GM21717 (cell line): ENCODE measurements at regions not wholly inside any gene's neighbourhood (a gene's known extent, or its start where the extent isn't known, plus 50 kb on each side); places are given as distances from the start of the nearest gene placed in this dataset.

Experiments used
- ATAC-seq: cut with Tn5 transposase; IDR thresholded peaks from one replicate; pipeline ENCODE4 v1.9.1; 2021; ENCODE audit warnings: mild to moderate bottlenecking, moderate library complexity; ENCODE audit not compliant: unreplicated experiment

DNA sequence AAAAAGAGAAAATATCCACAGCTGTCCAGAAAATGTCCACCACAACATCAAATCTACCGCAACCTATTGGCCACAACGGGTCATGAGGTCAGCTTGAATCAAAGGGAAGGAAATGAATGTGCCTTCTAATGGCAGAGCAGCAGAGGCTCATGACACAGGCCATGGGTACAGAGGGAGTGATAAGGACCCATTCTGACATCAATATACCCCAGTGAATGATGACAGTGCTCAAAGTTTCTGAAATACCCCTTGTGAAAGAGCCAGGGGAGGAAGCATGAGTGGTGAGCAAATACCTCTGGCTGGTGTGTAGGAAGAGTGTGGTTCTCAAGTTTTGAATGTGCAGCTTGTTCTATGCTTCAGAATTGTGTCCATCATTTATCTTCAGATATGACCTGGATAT is 348.2 kb downstream of the IRX1 start:
- ATAC-seq, result no peak

DNA sequence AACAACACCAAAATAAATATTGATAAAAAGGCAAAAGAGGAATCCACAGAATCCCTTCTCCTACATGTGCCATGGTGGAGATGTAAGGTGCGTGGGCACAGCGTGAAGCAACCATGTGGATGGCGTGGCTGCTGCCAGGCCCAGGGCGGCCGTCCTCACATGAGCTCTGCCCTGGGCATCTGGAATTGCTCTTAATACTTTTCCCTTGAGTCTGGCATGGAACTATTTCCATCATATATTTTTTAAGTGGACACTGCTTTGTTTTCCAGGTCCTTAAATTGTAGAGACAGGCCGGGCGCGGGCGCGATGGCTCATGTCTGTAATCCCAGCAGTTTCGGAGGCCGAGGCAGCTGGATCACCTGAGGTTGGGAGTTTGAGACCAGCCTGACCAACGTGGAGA is 349.3 kb downstream of the IRX1 start:
- ATAC-seq, result no peak

DNA sequence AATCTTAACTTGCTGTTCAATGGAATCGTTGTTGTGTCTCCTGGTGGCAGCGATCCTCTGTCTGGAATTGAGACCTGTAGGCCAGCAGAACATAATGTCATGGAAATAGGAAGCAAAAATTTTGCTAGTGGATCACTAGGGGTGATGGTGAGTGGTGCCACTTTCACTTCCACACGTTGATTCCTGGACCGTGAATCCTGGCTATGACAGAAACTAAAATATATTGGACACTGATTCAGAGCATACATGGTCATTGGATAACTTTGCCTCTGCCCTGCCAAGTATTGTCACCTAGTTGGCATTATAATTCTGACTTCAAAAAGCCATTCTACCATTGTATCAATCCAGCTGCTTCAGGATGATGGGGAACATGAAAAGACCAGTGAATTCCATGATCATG is 353.2 kb downstream of the IRX1 start:
- no peak for ATAC-seq

DNA sequence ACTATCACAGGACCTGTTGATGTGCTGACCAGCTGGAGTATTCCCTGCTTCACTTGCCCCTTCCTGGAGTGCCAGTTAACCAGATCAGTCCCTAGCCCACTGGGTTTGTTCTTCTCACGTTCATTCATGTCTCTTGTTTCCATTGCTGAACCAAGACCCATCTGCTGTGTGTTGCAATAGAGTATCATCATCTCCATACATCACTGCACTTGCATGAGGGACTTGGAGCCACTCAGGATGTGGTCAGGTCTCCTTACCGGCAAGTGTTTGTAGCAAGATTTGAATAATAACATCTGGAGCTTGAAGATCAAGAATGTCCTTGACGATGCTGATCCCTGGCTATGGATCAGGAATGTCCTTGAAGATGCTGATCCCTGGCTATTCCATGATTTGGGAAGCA is 358.6 kb downstream of the IRX1 start:
- ATAC-seq, result no peak

DNA sequence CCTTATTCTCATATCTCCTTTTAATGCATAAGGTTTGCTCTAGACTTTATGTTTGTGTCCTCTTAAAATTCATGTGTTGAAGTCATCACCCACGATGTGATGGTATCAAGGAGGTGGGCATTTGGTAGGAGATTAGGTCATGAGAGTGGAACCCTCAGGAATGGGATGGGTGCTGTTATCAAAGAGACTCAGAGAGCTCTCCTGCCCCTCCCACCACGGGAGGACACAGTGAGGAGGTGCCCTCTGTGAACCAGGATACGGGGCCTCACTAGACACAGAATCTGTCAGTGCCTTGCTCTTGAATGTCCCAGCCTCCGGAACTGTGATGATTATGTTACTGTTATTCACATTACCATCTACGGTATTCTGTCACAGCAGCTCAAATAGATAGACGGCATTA is 359.0 kb downstream of the IRX1 start:
- no peak for ATAC-seq

DNA sequence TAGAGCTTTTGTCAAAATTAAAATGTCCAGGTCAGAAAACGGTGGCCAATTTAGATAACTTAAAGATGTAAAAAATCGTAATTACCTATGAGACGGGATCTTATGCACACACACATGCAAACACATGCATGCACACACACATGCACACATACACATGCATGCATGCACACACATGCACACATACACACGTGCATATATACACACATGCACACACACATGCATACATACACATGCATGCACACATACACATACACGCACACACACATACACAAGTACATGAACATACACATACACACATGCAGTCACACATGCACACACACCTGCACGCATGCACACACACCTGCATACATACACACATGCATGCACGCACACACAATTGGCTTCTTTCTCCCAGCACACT is 362.0 kb downstream of the IRX1 start:
- ATAC-seq, result no peak

DNA sequence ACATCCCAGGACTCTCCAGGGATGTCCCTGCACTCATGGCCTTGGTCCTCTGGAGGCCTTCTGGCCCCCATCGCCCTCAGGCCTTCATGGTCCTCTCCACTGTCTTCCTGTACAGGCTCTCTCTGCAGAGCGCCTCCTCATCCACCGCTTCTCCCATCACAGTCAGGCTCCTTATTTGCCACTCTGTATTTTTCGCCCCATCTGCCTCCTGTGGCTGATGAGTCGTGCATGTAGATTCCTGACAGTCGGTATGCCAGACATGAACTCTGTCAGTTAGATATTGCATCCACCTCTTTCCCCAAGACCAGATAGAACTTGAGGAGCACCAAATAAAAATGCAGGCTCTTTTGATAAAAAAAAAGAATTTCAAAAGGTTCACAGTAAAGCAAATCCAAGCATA is 362.8 kb downstream of the IRX1 start:
- no peak for ATAC-seq

DNA sequence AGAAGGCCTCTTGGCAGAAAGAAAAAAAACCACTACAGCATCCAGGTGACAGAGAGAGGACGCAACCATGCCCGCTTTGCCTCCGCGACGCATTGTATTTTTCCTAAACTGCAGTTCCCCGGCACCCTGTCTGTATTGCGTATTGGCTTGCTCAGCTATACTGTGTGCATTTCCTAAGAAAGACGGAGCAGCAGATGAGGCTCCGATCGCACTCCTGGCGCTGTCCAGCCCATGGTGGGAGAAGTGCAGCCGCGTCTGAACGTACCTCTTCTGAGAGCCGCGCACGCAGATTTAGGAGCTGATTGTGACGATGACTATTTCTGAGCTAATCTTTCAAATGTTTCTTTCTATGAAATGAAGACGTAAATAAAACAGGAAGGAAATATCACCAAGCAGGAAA is 366.5 kb downstream of the IRX1 start:
- ATAC-seq, result no peak

DNA sequence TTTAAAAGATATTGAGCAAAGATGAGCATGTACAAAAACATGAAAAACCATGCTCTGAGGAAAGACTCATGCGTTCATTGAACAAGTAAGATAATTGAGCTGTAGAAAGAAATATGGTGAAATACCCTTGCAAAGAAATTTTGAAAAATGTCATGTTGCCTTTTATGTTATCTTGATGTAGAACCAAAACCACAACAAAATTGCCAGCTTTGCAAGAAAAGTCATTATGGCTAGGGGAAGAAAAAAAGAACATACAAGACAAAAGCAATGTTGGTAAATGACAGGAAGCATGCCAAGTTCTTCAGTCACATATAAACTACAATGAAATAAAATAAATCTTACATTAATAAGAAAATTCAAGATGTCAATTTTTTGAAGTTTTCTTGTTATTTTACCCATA is 368.0 kb downstream of the IRX1 start:
- no peak for ATAC-seq

DNA sequence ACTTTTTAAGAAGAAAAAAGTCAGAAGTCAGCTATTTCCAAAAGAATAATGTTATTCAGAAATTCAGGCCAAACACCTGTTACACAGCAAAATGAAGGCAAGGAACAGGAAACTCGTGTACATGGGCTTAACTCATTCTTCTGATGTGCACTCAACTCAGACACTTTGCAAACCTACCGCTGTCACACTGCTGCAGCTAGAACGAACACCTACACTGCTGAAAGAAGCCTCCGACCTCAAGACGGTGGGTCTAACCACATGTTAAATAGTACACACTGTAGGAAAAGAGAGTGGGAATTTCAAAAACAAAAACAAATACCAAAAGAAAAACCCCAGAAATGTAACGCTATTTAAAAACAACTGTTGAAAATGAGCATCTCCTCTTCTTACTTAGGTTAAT is 384.5 kb downstream of the IRX1 start:
- no peak for ATAC-seq

DNA sequence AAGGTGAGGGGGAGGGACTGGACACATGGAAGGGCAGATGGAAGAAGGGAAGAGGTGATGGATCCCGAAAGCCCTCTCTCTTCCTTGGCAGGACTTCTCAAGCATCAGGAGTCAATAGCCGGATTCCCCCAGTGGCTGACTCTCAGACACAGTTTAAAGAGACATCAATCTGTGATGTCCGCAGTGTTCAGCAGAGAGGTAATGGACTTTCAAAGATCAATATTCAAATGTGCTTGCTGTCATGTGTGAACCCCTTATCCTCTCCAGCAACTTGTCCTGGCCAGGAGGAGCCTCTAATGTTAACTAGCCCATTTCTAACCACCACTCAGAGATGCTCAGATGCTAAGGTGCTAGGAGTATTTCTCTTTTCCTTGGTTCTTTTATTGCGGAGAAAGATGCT is 392.2 kb downstream of the IRX1 start:
- ATAC-seq, result no peak

DNA sequence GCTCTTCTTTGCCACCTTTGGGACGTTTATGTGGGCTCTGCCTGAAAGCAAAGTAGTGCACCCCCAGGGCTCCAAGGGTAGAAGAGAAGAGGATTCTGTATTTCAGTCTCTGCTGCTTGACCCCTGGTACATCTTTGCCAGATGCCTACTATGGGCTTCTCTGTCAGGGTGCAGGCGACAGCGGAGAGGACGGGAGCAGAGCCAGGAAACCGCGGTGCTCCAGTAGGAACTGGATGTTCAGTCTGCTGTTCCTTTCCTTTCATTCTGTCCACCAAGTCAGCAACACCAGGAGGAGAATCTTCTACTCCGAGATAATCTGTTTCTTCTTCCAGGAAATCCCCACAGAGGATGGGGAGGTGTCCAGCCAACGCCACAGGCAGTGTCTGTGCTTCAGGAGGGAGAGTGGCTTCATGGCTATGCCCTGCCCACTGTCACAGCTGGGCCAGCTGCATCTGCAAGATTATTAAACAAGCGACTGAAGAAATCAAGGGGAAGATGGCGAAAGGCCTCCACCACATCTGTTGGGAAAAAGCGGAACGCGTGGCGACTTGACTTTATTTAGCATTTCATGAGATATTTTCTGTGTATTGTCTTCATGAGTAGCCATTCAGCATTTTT is 398.3 kb downstream of the IRX1 start:
- no peak for ATAC-seq

DNA sequence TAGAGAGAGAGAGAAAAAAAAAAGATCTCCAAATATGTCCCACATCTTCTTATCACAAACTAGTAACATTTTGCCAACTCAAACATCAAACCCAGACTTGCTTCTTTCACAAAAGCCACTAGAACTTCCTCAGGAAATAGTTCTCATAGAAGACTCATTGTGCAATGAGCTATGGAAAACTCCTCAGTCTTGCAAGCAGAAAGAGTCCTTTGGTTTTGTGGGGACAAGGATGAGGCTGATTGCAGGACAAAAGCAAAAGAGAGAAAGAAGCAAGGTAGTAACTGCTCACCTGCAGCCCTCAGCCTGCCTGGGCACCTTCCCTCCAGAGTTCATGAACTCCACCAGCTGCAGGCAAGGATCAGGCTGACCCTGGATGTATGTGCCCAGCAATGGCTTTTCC is 399.0 kb downstream of the IRX1 start:
- no peak for ATAC-seq

DNA sequence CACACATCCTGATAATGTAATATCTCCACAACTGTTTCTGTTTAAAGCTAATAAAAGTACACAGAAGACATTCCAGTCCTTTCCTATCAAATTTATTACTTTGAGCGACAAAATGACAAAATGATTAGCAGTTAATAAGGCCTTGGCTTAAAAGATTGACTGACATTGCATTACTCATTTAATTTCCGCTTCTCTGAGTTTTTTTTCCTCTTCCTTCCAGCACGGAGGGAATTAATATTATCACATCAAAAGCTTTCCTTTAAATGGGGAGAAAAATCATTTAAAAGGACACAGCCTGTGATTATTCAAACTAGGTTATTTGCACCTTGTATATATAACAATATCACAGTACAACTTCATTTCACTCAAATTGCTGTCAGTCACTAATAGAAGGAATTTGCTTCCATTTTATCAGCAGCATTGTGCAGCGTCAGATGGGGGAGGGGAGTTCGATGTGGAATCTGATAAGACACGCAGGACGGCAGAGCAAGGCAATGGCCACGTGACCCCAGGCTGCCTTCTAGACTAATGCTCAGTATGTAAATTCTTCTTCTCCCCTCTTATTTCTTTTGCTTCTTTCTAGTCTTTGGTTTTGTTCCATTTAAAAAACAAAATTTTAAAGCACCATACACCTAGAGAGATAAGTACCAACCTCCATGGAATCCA is 400.5 kb downstream of the IRX1 start:
- no peak for ATAC-seq

DNA sequence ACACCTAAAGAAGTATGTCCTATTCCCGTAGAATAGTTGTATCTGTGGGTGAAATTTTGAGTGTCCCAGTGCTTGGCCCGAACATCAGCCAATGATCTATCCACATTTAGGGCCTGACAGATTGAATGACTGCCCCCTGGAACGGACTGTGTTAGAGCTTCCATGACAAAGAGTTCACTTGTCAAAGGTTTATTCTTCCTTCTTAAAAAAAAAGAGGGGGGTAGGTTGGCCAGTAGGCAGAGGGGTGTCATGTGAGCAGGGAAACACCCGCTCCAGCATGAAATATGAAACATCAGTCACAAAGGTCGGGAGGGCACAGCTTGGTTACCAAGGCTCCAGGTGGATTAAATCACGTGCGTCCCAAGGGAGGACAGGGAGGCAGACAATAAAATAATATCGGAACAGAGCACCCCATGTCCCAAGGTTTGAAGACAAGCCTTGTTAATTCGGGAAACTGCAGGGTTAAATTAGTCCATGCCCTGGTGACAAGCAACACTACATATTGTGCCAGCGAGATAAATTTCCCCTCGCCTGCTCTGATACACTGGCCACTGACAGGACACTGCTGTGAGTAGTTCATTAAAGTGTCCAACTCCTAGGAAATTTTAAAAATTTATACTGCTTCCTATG is 401.2 kb downstream of the IRX1 start:
- no peak for ATAC-seq

DNA sequence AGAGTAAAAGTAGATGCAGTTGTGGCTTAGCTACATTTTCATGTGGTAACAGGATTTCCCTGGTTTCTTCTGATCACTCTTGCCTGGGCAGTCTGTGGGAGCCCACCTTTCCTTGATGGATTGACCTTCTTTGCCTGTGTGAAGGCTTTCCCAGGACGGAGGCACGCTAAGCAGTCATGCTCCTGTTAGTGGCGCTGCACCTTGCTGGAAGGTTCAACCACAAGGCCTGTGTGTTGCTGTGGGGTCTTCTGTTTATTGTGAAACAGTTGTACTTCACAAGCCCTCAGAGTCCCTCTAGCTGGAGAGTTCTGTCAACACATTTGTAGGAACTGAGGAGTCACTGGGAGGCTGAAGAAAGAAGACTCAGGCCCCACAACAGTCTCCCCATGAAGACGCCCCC is 402.0 kb downstream of the IRX1 start:
- no peak for ATAC-seq

DNA sequence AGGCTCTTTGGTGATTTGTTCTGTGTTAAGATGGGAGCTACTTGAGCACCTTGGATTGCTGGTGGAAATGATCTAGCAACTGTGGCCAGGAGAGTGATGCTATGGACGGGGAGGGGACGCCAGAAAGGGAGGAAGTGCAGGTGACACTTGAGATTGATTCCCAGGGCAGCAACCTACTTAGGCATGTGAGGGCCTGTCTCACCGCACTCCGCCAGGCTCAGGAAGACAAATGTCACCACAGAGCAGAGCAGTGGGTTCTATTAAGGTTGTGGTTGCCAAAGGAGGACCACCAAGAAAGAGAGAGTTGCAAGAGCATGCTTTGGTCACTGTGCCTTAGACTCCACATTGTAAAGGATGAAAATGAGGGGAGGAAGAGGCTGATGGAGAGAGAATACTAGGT is 404.3 kb downstream of the IRX1 start:
- no peak for ATAC-seq

DNA sequence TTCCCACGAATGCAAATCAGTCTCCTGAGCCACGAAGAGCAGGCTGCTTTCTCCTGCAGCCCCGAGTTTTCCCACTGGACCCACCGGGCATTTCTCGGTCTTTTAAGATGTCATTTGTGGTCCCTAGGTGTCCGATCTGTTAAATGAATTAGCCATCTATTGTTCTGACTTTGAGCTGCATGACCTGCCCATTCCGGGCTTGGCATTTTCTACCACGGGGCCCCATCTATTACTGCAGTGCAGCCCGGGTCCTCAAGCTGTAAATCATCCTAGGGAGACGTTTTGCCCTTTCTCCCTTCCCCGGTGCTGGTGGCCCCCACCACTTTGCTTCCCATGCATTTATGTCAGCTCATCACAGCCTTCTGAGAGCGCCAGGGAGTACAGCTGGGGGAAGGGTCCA is 405.4 kb downstream of the IRX1 start:
- ATAC-seq, result no peak

DNA sequence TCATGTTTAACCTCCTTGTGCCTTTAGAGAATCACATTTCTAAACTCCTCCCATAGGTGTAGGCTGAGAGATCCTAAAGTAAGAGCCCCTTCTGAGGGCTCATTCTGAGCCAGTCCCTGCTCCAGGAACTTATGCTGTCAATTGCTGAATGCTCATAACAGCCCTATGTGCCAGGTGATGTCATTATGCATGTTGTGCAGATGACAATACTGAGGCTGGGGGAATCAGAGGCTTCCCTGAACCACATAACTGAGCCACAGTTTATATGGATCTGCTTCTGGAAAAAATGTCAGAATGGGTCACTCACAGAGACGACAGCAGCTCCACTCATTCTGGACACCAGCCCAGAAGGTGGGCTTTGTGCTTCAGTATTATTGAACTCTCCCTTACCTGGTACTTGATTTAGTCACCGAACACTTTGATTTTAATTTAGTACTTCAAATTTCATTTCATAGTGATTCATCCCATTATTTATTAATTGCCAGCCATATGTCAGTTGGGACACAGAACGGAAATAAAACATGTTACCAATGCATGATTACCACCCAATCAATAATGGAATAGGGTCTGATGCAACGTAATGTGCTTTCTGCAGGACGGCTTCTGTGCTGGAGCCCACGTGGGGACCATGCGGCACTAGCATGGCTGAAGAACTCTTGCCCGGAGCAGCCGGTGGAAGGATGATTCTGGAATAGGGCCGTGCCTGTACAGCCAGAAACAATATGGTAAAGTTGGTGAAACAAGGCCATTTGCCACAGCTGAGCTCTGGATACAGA is 406.3 kb downstream of the IRX1 start:
- no peak for ATAC-seq

DNA sequence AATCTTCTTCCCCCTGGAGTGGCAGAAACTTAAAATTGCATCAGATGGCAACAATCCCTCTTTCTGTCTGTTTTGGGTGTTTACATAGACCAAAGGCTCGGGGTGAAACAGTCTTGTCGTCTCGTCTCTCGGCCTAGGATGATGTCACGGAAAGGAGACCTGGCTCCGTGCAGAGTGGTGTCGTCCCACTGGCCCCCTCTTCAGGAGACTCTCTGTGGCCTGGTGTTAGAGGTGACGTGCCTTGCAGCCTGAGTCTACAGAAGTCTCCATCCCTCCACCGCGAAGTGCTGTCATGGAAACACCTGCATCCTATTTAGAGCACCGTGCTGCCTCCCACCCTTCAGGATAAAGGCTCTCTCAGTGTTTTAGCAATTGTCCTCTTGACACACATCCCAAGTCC is 409.7 kb downstream of the IRX1 start:
- no peak for ATAC-seq

DNA sequence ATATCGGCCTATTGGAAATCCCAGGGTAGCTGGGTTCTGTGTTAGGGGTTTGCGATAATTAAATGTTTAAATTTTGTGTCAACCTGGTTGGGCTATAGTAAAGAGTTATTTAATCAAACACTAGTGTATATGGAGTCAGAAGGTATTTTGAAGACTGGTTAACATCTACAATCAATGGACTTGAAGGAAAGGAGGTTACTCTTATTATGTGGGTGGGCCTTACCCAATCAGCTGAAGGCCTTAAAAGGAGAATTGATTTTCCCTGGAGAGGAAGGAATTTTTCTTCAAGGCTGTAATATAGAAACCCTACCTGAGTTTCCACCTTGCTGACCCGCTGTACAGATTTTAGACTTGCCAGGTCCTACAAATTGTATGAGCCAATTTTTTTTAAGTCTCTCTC is 411.4 kb downstream of the IRX1 start:
- no peak for ATAC-seq

DNA sequence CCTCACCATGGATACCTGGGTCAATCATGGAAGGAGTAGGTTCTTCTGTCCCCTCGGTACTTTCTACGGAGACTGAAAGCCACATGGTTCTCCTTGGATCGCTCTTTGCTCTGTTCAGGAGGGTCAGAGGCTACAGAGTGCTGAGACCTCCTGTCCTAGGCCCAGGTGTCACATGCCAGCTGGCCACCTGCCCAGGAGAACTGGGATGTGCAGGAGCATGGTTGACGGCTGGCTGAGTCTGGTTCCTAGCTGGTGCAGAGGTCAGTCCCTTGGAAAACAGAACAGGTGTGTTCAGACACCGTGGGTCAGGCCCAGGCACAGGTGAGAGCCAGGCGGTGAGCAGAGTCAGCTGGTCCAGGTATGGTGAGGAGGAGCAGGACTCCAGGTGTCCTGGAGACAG is 416.3 kb downstream of the IRX1 start:
- ATAC-seq, result no peak
